ENCODE measurements at regions not wholly inside any gene's neighbourhood (a gene's known extent, or its start where the extent isn't known, plus 50 kb on each side); places are given as distances from the start of the nearest gene placed in this dataset.

- TF ChIP-seq CTCF (IDR thresholded peaks at IDR 0.05; ENCODE audit: low read depth, low read length, missing input control) (no peak), RAD21 (IDR thresholded peaks at IDR 0.05) (no peak), NR2F2 (IDR thresholded peaks at IDR 0.05) (no peak), RXRA (IDR thresholded peaks at IDR 0.05) (no peak), TAF1 (conservative IDR thresholded peaks at IDR 0.05) (no peak), FOXA1 (IDR thresholded peaks at IDR 0.05) (no peak)
Measured at GRCh38 chr3:191894406-191894805, 433.4 kb downstream of the PYDC2 start (continued).

- no peaks in the 10 kb centered on the region for H3K9me3 ChIP-seq (ENCODE audit: control insufficient read depth in 4 of 4, low read length in 3 of 4)
- H3K4me1 ChIP-seq (ENCODE audit: control insufficient read depth in 4 of 4, insufficient read depth in 4 of 4, low read length in 3 of 4) = no peaks in the 10 kb centered on the region
- 79% methylated on average over 2 of the region's 2 CpGs for WGBS
- no peak for DNase-seq (ENCODE audit: low spot score)
- TF ChIP-seq FOXA1 (IDR thresholded peaks at IDR 0.05) (no peak), NR2F2 (IDR thresholded peaks at IDR 0.05) (no peak), HNF4A (conservative IDR thresholded peaks at IDR 0.05) (no peak), ATF3 (IDR thresholded peaks at IDR 0.05) (no peak), REST (IDR thresholded peaks at IDR 0.05) (no peak), JUND (IDR thresholded peaks at IDR 0.05) (no peak), FOXA2 (IDR thresholded peaks at IDR 0.05) (no peak), RXRA (IDR thresholded peaks at IDR 0.05) (no peak), GABPA (IDR thresholded peaks at IDR 0.05 in 1 of 2, conservative IDR thresholded peaks at IDR 0.05 in 1 of 2) (no peak), ZBTB33 (IDR thresholded peaks at IDR 0.05) (no peak), HNF4G (IDR thresholded peaks at IDR 0.05) (no peak), MAX (IDR thresholded peaks at IDR 0.05) (no peak), EGR1 (IDR thresholded peaks at IDR 0.05; ENCODE audit: low read depth in 2 of 2) (no peak), CTCF (IDR thresholded peaks at IDR 0.05; ENCODE audit: low read depth, low read length, missing input control) (no peak)
- H3K9ac ChIP-seq (ENCODE audit: low read depth in 1 of 2, low read length in 2 of 2) = no peak overlapping the region
- no peaks in the 10 kb centered on the region for H3K36me3 ChIP-seq (ENCODE audit: control insufficient read depth in 4 of 4, insufficient read depth in 3 of 4, low read depth in 1 of 4, low read length in 3 of 4)
- no peak overlapping the region for H3K4me3 ChIP-seq (ENCODE audit: low read depth in 1 of 3, low read length in 3 of 3)
- H3K27ac ChIP-seq (ENCODE audit: low read depth in 1 of 2, low read length in 2 of 2) = no peak overlapping the region
- no peaks in the 10 kb centered on the region for H3K27me3 ChIP-seq (ENCODE audit: control insufficient read depth in 4 of 4, insufficient read depth in 4 of 4, low read length in 3 of 4)
Measured at GRCh38 chr3:191901741-191902140, 440.8 kb downstream of the PYDC2 start.

All from liver (tissue), 8 donors.